Neural progenitor cell (in vitro differentiated cells): ENCODE measurements at regions not wholly inside any gene's neighbourhood (a gene's known extent, or its start where the extent isn't known, plus 50 kb on each side); places are given as distances from the start of the nearest gene placed in this dataset.
"Not testable (repeated sequence)": the region's sequence is repeated elsewhere in the genome, so short reads cannot be mapped to it uniquely, and the experiment has no call there.

ENCODE experiments used
- DNase-seq: peaks from one replicate; pipeline ENCODE4 v3.0.0-alpha.2; 2016; ENCODE audit warnings: low spot score
- H2AFZ ChIP-seq: fragments of 200-600 bp; sonication (generic); replicated peaks from 2 replicates; pipeline ENCODE4 v1.6.1; 2016; ENCODE audit warnings: antibody characterized with exemption
- H3F3A ChIP-seq: fragments of 200-600 bp; sonication (generic); 2 replicates; pipeline ENCODE4 v1.6.1; 2016; ENCODE audit warnings: antibody characterized with exemption, low read depth
- H3K27ac ChIP-seq: fragments of 200-600 bp; sonication (generic); 2 replicates; pipeline ENCODE4 v1.5.1; 2016; ENCODE audit warnings: mild to moderate bottlenecking
- H3K27me3 ChIP-seq: fragments of 200-600 bp; sonication (generic); 2 replicates; pipeline ENCODE4 v1.6.1; 2016; ENCODE audit warnings: mild to moderate bottlenecking, moderate library complexity
- H3K36me3 ChIP-seq: fragments of 200-600 bp; sonication (generic); 2 replicates; pipeline ENCODE4 v1.5.1; 2016
- H3K4me1 ChIP-seq: fragments of 200-600 bp; sonication (generic); 2 replicates; pipeline ENCODE4 v1.6.1; 2016; ENCODE audit warnings: mixed run types
- H3K4me2 ChIP-seq: fragments of 200-600 bp; sonication (generic); 2 replicates; pipeline ENCODE4 v1.6.1; 2016
- H3K4me3 ChIP-seq: fragments of 200-600 bp; sonication (generic); 2 replicates; pipeline ENCODE4 v1.5.1; 2016
- H3K79me2 ChIP-seq: fragments of 200-600 bp; sonication (generic); 2 replicates; pipeline ENCODE4 v1.6.1; 2016; ENCODE audit warnings: low read depth
- H3K9ac ChIP-seq: fragments of 200-600 bp; sonication (generic); 2 replicates; pipeline ENCODE4 v1.6.1; 2016
- H3K9me3 ChIP-seq: fragments of 200-600 bp; sonication (generic); 2 replicates; pipeline ENCODE4 v1.5.1; 2016; ENCODE audit warnings: low read depth
- H4K20me1 ChIP-seq: fragments of 200-600 bp; sonication (generic); 2 replicates; pipeline ENCODE4 v1.6.1; 2016; ENCODE audit warnings: low read depth
- H3K27ac Mint-ChIP-seq: 3 replicates; pipeline ENCODE4 v1.8.0; 2021; ENCODE audit warnings: mixed read lengths
- H3K27me3 Mint-ChIP-seq: 2 replicates; pipeline ENCODE4 v1.8.0; 2022; ENCODE audit warnings: low read depth, mild to moderate bottlenecking, inconsistent platforms, moderate library complexity, mixed read lengths; ENCODE audit not compliant: insufficient read depth
- H3K36me3 Mint-ChIP-seq: 3 replicates; pipeline ENCODE4 v1.8.0; 2021; ENCODE audit warnings: mixed read lengths
- H3K4me1 Mint-ChIP-seq: 3 replicates; pipeline ENCODE4 v1.8.0; 2021; ENCODE audit warnings: mixed read lengths
- H3K4me3 Mint-ChIP-seq: 3 replicates; pipeline ENCODE4 v1.8.0; 2021; ENCODE audit warnings: mild to moderate bottlenecking, moderate library complexity, mixed read lengths
- H3K9me3 Mint-ChIP-seq: 3 replicates; pipeline ENCODE4 v1.8.0; 2020; ENCODE audit warnings: mixed read lengths
- EZH2 ChIP-seq: fragments of 200-600 bp; sonication (generic); IDR thresholded peaks from 2 replicates; pipeline ENCODE4 v1.6.1; 2017; ENCODE audit warnings: antibody characterized with exemption, mild to moderate bottlenecking, moderate library complexity
- EZH2phosphoT487 ChIP-seq: fragments of 200-600 bp; sonication (generic); IDR thresholded peaks from 2 replicates; pipeline ENCODE4 v1.6.1; 2017; ENCODE audit warnings: antibody characterized with exemption
- TF ChIP-seq, protein P1 (sequence below): fragments of 200-600 bp; sonication (generic); IDR thresholded peaks from 2 replicates; pipeline ENCODE4 v1.5.1; 2017; ENCODE audit warnings: antibody characterized with exemption, mild to moderate bottlenecking

DNA sequence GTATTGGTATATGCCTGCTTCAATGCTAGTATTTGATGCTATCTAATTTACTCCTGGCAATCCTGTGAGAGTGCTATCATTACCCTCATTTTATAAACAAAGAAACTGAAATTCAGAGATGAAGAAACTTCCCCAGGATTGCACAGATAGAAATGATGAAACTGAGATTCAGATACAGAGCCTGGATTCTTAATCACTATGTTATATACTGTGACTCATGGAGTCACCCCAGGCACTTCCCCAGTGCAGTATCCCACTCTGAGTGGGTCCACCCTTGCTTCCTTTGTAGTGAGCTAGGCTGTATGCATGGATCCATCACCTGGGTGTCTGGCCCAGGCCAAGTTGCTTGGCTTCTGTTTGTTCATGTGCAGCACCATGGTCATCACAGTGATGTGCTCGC is 133.9 kb downstream of the TRIM43 start:
- not testable (repeated sequence) for H3K9me3 ChIP-seq, H3K27me3 ChIP-seq, H3K36me3 Mint-ChIP-seq, H2AFZ ChIP-seq, H3K4me3 ChIP-seq, H3K4me1 Mint-ChIP-seq, H3K27ac ChIP-seq, H3F3A ChIP-seq, H3K4me3 Mint-ChIP-seq, H3K27ac Mint-ChIP-seq, H3K9me3 Mint-ChIP-seq, H3K9ac ChIP-seq, H4K20me1 ChIP-seq, H3K4me1 ChIP-seq, H3K27me3 Mint-ChIP-seq, H3K4me2 ChIP-seq, DNase-seq, H3K79me2 ChIP-seq, H3K36me3 ChIP-seq

GRCh38 chr2:95727420-95727819 is 135.6 kb downstream of the TRIM43 start:
- H3K36me3 Mint-ChIP-seq = not testable (repeated sequence)

DNA sequence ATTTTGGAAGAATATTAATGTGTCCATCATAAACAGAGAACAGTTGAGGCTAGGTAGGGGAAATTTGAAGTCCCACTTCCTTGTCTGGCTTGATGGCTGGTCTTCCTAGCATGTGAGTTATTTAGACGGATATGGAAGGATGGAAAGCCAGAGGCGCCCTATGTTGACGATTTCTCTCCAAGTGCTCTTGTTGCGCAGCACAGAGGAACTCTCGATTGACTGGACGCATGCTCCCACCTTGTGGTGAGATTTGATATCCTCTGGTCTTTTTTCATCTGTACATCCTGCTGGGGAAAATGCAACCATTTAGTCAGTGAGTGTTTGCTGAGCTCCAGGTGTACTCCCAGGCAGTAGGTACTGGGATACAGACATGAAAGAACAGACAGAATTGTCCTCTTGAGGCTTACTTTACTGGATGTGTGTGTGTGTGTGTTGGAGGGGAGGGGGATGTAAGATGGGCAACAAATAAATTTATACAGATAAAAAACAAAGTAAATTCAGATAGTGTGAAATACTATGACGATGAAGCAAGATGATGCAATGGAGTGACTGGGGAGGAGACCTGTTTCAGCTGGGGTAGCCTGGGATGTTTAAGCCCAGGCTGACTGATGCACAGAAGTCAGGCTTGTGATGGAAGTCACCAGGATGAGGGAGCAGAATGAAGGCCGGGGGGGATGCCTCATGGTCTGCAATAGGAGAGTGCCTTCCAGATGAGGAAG is 137.2 kb downstream of the TRIM43 start:
- peaks cover under 1% of the 10 kb centered on the region for H3K27me3 Mint-ChIP-seq
- Histone ChIP-seq H3K4me1 (no peaks in the 10 kb centered on the region), H3K4me2 (no peak overlapping the region), H3K79me2 (no peaks in the 10 kb centered on the region), H3K36me3 (no peaks in the 10 kb centered on the region), H3K4me3 (no peak overlapping the region), H3K9ac (no peak overlapping the region), H3K27me3 (no peaks in the 10 kb centered on the region), H3K9me3 (peaks cover 3% of the 10 kb centered on the region), H4K20me1 (no peaks in the 10 kb centered on the region), H3F3A (no peaks in the 10 kb centered on the region), H2AFZ (no peak overlapping the region), H3K27ac (no peak overlapping the region)
- peaks cover 7% of the 10 kb centered on the region for H3K9me3 Mint-ChIP-seq
- H3K36me3 Mint-ChIP-seq = no peaks in the 10 kb centered on the region
- H3K4me3 Mint-ChIP-seq = no peak overlapping the region
- DNase-seq = no peak
- H3K27ac Mint-ChIP-seq = no peak overlapping the region
- TF ChIP-seq EZH2phosphoT487 (no peak), EZH2 (no peak)
- TF ChIP-seq, protein P1, sequence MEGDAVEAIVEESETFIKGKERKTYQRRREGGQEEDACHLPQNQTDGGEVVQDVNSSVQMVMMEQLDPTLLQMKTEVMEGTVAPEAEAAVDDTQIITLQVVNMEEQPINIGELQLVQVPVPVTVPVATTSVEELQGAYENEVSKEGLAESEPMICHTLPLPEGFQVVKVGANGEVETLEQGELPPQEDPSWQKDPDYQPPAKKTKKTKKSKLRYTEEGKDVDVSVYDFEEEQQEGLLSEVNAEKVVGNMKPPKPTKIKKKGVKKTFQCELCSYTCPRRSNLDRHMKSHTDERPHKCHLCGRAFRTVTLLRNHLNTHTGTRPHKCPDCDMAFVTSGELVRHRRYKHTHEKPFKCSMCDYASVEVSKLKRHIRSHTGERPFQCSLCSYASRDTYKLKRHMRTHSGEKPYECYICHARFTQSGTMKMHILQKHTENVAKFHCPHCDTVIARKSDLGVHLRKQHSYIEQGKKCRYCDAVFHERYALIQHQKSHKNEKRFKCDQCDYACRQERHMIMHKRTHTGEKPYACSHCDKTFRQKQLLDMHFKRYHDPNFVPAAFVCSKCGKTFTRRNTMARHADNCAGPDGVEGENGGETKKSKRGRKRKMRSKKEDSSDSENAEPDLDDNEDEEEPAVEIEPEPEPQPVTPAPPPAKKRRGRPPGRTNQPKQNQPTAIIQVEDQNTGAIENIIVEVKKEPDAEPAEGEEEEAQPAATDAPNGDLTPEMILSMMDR = no peak
- H3K4me1 Mint-ChIP-seq = no peaks in the 10 kb centered on the region

More at GRCh38 chr2:95727420-95727819, 135.6 kb downstream of the TRIM43 start:
- H2AFZ ChIP-seq, H3F3A ChIP-seq, DNase-seq, H3K4me1 Mint-ChIP-seq, H3K27ac Mint-ChIP-seq, H3K9me3 Mint-ChIP-seq, H3K36me3 ChIP-seq, H3K4me3 Mint-ChIP-seq, H3K27ac ChIP-seq, H3K4me1 ChIP-seq, H4K20me1 ChIP-seq, H3K4me3 ChIP-seq, H3K9ac ChIP-seq, H3K4me2 ChIP-seq, H3K27me3 Mint-ChIP-seq, H3K27me3 ChIP-seq, H3K79me2 ChIP-seq, H3K9me3 ChIP-seq: not testable (repeated sequence)

DNA sequence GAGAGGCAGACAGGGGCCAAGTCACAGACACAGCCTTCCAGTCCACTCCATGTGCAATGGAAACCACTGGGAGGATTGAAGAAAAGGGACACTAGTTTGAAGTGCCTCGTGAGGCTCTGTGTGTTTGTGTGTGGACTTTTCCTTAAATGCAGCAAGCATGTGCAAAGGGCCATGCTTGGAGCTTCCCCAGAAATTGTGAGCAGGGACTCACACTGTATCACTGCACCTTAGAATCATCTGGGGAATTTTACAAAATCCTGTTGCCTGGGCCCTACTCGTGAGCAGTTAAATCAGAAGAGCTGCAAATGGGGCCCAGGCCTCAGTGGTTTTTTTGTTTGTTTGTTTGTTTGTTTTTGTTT is 137.8 kb downstream of the TRIM43 start:
- Histone ChIP-seq H3K27me3 (no peaks in the 10 kb centered on the region), H4K20me1 (no peaks in the 10 kb centered on the region), H2AFZ (no peak overlapping the region), H3K79me2 (no peaks in the 10 kb centered on the region), H3K9me3 (peaks cover 3% of the 10 kb centered on the region), H3K27ac (no peak overlapping the region), H3K4me2 (no peak overlapping the region), H3K4me3 (no peak overlapping the region), H3K36me3 (no peaks in the 10 kb centered on the region), H3K4me1 (no peaks in the 10 kb centered on the region), H3K9ac (no peak overlapping the region), H3F3A (no peaks in the 10 kb centered on the region)
- H3K27ac Mint-ChIP-seq = no peak overlapping the region
- no peaks in the 10 kb centered on the region for H3K4me1 Mint-ChIP-seq
- TF ChIP-seq EZH2phosphoT487 (no peak), EZH2 (no peak)
- TF ChIP-seq, protein P1 = no peak
- H3K27me3 Mint-ChIP-seq = no peaks in the 10 kb centered on the region
- DNase-seq = no peak
- H3K36me3 Mint-ChIP-seq = no peaks in the 10 kb centered on the region
- no peak overlapping the region for H3K4me3 Mint-ChIP-seq
- H3K9me3 Mint-ChIP-seq = peaks cover 7% of the 10 kb centered on the region
